ENCODE measurements at regions not wholly inside any gene's neighbourhood (a gene's known extent, or its start where the extent isn't known, plus 50 kb on each side); places are given as distances from the start of the nearest gene placed in this dataset.

DNA sequence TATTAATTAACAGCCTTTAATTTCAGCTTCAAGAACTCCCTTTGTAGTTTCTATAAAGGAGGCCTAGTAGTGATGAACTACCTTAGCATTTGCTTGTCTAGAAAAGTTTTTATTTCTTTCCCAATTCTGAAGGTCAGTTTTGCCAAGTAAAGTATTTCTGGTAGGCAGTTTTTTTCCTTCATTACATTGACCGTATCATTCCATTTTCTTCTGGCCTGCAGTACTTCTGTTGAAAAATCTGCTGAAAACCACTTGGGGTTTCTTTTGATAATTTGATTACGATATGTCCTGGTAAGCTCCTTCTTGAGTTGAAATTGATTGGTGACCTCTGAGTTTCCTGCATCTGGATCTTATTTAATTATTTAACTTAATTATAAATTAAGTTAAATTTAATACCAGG, 691.8 kb downstream of the TSN start:
- no peak for DNase-seq

DNA sequence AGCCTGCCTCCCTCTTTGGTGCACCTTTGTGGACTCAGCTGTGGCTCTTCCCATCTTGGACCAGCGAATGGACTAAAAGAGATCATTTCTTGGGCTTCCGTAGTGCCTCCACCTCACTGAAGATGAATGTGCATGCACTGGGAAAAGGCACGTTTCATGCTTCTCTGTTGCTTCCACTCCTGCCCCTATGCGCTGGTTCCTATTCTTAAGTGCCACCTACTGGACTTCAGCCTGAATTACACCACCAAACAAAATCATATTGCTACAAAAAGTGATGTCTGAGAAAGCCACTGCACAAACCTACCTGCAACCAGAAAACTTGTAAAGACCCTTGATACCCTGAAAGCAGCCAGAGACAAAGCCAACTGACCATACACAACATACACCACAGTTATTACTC, 695.6 kb downstream of the TSN start:
- DNase-seq: no peak

DNA sequence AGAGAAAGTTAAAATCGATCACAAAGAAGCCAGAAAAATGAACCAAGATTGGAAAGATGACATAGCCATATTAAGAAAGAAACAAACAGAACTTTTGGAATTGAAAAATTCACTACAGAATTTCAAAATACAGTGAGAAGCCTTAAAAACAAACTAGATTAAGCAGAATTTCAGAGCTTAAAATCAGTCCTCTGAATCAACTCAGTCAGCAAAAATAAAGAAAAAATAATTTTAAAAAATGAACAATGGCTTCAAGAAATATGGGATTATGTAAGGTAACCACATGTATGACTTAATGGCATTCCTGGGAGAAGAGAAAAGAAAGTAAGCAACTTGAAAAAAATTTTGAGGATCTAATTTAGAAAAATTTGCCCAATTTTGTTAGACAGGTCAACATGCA, 696.2 kb downstream of the TSN start:
- no peak for DNase-seq

DNA sequence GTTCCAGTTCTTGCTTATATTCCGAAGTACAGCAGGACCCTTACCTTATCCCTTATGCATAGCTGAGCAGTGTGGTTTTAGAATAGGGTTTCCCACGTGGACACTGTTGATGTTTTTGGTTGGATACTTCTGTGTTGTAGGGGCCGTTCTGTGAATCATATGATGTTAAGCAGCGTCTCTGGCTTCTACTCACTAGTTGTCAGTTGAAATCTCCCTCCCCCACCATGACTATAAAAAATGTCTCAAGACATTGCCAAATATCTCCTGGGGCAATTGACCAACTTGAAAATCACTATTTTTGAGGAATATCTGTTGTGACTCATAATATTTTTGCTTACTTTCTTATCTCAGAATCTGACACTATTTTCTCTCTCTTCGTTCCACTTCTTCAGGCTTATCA, 713.7 kb downstream of the TSN start:
- DNase-seq: no peak

DNA sequence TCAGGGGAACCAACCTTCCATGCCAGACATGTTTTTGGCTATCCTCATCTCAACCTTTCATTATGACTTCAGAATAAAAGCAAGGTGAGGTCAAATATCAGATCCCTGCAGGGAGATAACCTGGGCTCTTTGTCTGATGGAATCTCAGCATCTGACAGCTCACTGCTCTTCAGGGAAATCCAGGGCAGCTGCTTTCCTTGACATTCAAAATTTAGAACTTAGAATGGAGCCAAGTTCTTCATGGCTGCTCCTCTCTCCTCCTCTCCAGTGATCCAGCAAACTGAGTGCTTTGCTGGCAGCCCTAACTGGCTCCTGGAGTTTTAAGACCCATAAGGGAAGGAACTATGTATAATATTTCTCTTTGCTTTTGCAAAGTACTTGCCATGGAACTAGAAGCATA, 716.3 kb downstream of the TSN start:
- DNase-seq: no peak

DNA sequence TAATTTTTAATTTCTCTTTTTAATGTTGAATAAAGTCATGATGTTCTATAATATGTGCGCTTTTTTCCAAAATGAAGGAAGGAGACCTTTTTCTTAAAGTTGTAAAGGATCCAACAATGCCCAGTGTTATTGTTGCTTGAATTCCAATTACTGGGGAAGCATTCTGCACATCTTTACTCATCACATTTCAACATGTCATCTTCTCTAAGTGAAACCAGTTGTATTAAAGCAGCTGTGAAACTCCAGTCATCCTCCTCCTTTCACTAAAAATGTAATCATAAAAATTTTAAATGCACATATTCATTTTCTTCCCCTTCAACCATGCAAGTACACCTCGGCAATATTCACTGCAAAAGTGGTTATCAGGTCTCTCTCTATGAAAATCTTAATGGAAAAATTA, 722.7 kb downstream of the TSN start:
- no peak for DNase-seq

DNA sequence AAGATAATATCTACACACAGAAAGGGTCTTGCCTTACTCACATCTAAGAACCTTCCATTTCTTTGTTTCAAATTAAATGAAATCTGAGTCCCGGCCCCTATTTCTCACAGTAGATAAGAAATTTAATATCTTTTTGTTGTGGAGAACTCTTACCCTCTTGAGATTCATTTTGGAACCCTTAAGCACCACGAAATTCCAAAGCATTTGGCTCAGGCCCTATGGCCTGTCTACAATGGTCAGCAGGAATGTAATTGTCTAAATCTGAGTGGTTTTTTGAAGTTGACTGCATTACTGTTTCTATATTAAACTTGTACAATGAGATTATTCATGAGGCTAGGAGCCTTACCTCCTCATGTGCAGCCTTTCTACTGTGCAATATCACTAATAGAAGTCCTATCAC, 723.3 kb downstream of the TSN start:
- no peak for DNase-seq

DNA sequence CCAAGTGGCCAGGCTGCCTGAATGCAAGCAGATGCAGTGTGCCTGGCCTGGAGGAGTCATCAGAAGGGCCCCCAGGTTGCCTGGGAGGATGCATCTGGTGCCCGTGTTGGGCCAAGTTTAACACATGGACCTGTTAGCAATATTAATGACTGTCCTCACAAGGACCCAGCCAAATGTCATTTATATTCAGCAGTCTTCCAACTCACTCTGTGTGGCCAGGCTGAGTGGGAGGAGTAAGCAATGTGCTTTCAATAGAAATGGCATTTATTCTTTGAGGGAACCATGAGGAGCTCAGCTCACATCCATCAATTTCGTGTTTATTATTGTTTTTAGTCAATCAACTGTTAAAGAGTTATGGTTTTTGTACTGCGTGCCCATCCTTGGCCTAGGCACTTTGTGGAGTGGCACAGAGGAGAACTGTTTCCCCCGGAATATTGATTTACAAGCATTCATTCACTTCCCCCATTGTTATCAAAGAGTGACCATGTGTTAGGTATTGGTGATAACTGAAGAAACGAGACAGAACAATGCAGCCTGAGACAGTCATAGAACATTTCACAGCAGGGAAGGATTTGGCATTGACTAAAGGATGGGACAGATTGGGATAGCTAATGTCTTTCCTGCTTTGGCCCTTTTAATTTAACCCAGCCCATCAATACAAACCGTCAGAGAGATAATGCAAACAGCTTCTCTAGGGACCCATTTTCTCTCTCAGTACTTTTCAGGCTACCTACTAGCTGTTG, 725.2 kb downstream of the TSN start:
- no peak for DNase-seq

DNA sequence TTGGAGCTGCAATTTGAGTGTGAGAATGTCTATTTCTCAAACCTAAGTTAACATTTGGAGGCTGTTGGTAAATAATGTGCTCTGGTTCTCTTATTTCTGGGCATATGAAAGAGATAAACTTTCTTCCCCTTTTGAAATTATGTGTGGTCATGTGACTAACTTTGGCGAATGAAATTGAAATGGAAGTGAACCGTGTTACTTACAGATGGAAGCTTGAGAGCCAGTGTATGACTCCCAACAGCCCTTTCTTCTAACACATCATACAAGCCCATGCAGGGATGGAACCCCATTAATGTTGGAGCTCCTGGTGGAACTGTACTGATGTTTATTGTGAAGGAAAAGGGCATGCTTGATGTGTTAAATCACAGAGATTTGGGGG, 725.8 kb downstream of the TSN start:
- no peak for DNase-seq

DNA sequence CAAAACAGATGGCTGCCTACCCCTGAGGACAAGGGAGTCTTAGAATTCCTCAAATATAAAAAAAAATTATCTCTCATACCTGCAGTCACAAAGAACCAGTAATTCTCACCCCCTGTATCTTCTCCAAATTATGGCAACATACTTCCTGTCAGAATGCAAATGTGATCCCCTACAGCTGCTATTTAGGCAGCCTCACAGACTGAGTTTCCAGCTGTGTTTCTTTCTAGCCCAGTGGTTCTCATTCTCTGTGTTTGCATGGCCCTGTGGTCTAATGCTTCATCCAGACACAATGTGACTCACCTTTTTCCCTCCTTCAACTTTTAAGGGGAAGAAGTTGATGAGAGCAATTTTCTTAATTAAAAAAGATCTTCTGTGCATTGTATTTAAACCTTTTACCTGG, 726.3 kb downstream of the TSN start:
- DNase-seq: no peak

DNA sequence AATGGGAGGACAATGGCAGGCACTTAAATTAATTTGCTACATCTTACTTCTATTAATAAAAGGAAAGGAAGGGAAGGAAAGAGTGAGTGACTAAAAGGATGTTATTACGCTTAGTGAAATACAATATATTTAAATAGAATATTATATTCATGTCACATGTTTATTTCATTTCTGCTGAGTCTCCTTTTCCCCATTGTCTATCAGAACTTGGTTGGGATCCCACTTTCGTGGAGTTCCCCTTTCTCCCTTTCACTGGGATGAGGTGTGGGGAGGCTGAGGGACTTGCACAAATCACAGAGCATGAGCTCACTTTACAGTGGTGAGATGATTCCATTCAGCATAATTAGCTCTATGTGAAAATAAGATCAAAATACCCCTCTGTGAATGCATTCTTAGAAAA, 730.6 kb downstream of the TSN start:
- DNase-seq: no peak

DNA sequence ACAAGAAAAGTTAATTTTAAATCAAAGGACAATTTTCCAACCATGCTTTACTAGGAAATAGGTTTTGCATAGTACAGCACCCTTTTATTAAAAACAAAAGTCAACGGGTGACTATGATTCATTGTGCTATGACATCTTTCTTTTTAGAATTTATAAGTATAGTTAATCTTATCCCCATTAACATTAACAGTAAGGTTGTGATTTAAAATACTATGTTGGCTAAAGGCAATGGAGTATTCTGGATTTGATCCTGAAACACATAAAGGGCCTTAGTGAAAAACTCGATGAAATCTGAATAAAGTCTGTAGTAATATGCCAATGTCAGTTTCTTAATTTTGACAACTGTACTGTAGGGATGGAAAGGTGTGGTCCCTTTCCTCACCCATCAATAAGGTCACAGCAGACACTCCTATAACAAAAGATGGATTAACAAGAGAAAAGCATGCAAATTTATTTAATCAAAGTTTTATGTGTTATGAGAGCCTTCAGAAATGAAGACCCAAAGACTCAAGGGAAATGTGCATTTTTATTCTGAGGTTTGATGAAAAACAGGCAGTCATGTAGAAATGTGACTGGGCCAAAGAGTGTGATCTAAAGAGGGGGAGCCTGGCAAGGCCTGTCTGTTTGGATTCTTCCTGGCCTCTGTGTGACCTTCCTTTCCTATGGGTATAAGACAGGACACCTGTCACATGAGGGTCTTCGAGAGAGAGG, 731.4 kb downstream of the TSN start:
- no peak for DNase-seq

DNA sequence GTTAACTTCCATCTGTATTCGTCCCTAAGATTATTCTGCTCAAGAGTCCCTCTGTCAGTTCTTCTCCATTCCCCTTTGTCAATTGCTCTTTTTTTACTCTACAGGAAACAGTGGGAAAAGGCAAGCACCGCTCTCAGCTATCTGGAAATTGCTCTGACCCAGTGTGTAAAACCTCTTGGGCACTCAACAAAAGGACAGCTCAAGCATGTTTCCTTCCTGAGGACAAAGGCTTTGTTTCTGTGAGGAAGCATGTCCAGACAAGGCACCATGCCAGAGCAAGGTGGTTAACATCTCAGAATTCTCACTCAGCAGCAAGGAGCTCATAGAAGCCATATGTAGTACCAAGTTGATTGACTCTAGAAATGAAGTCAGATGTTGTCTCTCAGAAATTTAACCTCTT, 735.6 kb downstream of the TSN start:
- DNase-seq: no peak

DNA sequence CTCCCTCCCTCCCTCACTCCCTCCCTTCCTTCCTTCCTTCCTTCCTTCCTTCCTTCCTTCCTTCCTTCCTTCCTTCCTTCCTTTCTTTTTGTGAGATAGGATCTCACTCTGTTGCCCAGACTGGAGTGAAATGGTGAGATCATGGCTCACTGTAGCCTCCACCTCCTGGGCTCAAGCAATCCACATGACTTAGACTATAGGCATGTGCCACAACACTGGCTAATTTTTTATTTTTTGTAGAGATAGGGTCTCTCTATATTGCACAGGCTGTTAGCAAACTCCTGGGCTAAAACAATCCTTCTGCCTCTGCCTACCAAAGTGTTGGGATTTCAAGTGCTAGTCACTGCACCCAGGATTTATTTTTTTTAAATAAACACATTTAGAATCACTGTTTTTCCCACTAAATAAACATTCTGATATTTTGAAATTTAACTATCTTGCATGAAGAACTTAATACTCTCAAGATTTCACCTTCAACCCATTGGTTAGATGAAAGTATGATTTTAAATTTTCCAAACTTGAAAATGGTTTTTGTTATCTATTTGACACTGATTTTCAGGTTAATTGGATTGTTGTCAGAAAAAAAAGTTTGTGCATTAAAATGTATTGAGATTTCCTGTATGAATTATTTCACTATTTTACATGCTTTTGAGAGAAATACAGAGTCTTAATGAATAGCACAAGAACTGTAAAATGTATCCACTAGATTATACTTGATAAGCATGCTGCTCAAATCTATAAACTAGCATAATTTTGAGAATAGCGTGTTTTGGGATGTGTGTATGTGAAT, 745.1 kb downstream of the TSN start:
- DNase-seq: no peak

DNA sequence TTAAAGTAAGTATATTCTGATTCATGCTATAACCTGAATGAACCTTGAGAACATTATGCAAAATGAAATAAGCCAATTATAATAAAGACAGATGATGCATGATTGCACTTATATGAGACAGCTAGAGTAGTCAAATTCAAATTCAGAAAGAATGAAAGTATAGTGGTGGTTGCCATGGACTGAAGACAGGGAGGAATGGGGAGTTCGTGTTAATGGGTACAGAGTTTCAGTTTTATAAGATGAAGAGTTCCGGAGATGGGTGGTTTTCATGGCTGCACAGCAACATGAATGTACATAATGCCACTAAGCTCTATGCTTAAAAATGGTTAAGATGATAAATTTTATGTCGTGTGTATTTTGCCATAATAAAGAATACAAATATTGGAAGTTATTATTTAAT, 751.2 kb downstream of the TSN start:
- no peak for DNase-seq

DNA sequence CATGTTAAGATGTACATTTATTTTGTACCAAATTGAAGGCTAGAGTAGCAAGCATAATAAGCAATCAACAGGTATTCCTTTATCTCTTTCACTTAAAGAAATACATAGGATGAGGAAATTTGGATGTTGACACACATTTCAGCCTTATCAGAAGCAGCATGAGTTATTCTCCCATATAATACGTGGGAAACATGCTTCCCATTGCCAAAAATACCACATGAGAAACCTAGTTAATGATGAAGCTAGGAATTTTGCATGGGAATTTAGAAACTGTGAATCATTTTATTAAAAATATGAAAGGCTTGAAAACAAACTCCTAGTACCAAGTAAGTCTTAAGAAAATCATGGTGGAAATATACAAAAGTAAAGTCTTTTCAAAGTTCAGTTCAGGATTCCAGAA, 751.8 kb downstream of the TSN start:
- no peak for DNase-seq

DNA sequence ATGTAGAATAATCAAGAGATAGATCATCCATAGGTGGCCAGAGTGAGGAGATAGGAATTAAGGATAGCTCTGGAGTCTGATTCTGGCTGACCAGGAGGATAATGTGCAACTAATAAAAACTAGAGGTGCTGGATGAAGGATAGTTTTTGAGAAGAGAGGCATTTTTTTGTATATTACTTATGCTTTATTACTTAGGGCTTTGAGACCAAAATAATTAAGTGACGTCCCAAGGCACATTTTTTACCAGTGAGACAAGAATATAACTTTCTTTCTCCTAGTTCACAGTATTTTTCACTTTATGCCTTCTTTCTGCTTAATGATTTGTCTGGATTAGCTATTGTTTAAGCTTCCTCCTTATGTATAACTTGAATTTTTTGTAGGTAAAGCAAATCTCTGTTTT, 756.6 kb downstream of the TSN start:
- DNase-seq: no peak

DNA sequence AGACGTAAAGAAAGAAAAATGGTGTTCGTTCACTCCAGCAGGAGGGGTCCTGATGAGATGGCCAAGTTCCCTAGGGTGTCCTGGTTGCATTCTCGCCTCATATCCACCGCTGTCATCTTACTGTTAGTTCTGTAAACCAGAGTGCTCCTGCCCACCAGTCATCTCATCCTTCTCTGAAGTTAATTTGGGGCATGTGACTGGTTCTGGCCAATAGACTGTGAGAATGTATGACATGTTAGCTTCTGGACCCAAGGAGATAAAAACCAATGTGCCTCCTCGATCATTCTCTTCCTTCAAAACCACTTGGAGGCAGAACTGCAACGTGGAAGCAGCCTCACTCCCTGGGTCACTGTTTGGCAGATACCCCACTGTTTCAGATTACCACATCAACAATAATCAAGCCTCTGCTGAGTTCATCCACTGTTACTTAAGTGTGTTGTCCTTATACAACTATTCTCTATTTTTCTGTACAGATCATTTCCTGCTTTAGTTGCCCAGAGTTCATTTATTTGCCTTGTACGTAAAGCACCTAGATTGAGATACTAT, 759.1 kb downstream of the TSN start:
- DNase-seq: no peak

DNA sequence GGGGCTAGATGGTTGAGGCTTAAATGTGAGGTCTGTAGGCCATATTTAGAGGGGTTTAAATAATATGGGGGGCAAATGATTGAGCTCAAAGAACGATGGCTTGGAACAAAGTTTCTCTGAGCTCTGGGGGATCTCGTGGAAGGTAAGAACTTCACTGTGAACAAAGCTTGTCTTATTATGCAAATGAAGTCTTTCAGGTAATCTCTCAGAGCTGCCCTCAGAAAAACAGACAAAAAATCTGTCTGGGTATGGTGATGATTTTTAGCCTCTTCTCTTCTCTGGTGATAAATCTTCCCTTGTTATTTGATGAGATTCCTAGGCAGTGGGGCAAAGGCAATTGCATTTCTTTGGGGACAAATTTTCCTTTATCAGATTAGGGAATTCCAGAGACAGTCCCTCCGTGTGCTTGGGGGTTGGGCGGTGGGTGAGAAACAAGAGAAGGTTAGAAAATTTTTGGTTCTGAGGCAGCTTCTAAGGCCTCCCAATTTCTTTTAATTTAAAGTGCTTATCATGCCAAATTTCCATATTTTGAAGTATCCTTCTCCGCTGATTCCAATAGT, 760.4 kb downstream of the TSN start:
- DNase-seq: no peak

DNA sequence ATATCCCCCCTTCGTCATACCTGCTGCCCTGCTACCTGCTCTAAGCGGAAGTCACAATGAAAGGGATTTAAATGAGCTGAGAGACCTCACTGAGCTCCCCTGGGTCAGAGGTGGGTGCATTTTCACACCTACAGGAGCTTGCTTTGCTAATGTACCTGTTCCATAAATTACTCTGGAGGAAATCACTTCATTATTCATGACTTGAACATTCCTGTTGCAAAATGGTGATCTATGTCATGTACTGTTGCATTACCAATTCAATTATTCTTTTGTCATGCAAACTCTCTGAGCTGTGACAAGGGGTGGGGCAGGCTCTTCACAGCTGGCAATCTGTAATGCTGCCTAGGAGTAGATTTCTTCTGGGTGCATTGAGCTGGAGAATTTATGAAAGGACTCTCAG, 761.3 kb downstream of the TSN start:
- DNase-seq: no peak

DNA sequence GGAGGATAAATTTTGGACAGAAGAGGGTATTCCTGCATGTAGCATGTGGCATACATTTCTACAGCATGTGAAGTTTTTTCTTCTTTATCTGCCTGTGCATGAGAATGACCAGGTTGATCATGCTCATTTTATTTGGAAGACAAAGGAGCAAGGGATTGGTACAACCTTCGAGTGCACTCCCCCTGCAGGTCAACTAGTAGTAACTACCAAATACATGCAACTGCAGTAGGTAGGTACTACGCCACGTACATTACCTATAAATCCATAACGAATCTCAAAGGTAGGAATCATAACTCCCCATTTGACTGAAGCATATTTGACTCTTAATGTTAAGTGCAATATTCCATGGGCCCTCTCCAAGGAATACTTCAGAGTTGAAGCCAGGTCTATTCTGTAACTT, 763.9 kb downstream of the TSN start:
- no peak for DNase-seq

DNA sequence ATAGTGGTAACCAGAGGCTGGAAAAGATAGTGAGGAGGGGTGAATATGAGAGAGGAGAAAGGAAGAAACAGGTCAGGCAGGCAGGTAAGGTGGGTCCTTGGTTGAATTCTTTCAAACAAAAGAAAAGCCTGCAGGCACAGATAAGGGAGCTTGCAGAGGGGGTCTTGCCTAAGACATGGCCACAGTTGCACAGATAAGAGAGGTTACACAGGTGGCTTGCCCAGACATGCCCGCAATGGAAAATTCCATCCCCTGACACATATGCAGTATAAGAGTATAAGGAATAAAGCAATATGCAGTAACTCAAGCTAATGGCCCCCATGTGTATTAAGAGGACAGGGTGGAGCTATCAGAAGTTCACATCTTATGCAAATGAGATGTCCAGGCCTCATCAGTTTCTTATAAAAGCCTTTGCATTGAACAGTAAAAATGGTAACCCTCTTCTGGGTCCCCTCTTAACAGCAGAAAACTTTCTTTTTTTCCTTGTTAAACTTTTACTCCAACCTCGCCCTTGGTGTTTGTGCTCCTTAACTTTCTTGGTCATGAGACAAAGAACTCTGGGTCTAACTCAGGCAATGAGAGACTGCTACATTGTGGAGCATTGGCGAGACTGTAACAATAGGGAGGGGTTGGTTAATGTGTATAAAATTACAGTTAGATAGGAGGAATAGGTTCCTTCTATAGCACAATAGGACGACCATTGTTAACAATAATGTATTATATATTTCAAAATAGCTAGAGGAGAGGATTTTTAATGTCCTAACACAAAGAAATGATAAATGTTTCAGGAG, 764.6 kb downstream of the TSN start:
- no peak for DNase-seq

DNA sequence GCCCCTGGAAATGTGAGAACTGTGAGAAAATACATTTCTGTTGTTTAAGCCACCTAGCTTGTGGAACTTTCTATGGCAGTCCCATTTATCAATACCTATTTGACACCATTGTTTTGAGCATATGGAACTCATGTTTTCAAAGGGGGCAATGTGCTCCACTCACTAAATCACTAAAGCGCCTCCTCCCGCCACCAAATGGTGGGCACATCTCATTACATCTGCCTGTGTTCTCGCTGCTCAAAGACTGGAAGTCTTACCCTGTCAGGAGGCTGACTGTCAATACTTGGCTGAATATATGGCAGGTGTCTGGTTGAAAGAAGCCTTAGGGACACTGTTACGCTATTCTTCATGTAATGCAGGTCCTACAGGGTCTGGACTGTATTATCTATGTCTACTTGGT, 767.7 kb downstream of the TSN start:
- DNase-seq: no peak
